BLaER1 treated with 17β-estradiol and CSF1 and Interleukin-3, amounts not matched to agents 10 nM and 100 nM (cell line): ENCODE measurements at regions not wholly inside any gene's neighbourhood (a gene's known extent, or its start where the extent isn't known, plus 50 kb on each side); places are given as distances from the start of the nearest gene placed in this dataset.
A peak's percentile ranks its signal among the peaks of the same experiment; 100 is the strongest.
"Not testable (repeated sequence)": the region's sequence is repeated elsewhere in the genome, so short reads cannot be mapped to it uniquely, and the experiment has no call there.

ENCODE experiments used
- H3K27ac ChIP-seq, 11 experiments: shearing (Covaris generic); formaldehyde crosslinking; 2 replicates each; pipeline ENCODE4 v1.8.1; 2022
- H3K27me3 ChIP-seq, 11 experiments: shearing (Covaris generic); formaldehyde crosslinking; 2 replicates each; pipeline ENCODE4 v1.8.1; 2022
- H3K36me3 ChIP-seq, 11 experiments: shearing (Covaris generic); formaldehyde crosslinking; 2 replicates each; pipeline ENCODE4 v1.8.1; 2022
- H3K4me1 ChIP-seq, 10 experiments: shearing (Covaris generic); formaldehyde crosslinking; 2 replicates each; pipeline ENCODE4 v1.8.1; 2022
- H3K4me2 ChIP-seq, 11 experiments: shearing (Covaris generic); formaldehyde crosslinking; 2 replicates each; pipeline ENCODE4 v1.8.1; 2022
- H3K4me3 ChIP-seq, 10 experiments: shearing (Covaris generic); formaldehyde crosslinking; 2 replicates each; pipeline ENCODE4 v1.8.1; 2022
- H3K9ac ChIP-seq, 11 experiments: shearing (Covaris generic); formaldehyde crosslinking; 2 replicates each; pipeline ENCODE4 v1.8.1; 2022
- H3K9me3 ChIP-seq, 11 experiments: shearing (Covaris generic); formaldehyde crosslinking; replicated peaks in 1 of 11; 2 replicates each; pipeline ENCODE4 v1.8.1; 2022
- H4K20me1 ChIP-seq, 11 experiments: shearing (Covaris generic); formaldehyde crosslinking; 2 replicates each; pipeline ENCODE4 v1.8.1; 2022
- Cebpa-rat ChIP-seq, 11 experiments: shearing (Covaris generic); IDR thresholded peaks; 2 replicates each; pipeline ENCODE4 v1.8.1; 2022

DNA sequence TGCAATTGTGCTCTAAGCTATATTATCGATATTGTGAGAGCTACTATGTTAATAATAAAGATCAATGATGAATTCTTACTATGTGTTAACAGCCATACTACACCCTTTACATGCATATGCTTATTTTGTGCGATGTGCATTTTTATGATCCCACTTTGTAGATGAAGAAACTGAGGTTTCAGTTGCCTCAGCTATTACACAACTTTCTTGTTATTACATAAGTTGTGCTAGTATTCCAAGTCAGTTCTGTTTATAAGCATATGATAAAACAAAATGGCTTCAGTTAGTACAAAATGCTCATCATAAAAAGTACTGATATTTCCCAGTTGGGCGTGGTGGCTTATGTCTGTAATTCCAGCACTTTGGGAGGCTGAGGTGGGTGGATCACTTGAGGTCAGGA lies 471.5 kb upstream of the DCN start:
- no peak overlapping the region for H3K27ac ChIP-seq
- TF ChIP-seq Cebpa-rat (IDR thresholded peaks at IDR 0.05): no peak
- no peaks in the 10 kb centered on the region for H3K36me3 ChIP-seq

DNA sequence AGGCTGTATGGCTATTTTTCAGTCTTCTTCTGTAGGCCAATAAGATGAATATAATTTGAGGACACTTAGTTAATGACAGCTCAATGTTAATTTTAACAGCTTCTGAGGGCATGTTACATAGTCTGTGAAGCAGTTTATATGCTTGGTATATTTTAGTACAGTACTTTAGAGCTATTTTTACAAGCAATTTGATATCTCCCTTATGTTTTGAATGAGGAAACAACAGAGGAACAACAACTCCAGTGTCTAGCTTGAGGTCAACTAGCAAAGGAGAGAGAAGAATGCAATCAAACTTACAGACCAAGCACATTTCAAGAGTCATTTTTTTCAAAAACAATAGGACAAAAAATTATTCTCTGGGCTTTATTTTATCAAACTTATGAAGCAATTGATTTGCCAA lies 469.1 kb upstream of the DCN start:
- Histone ChIP-seq H3K27ac (no peak overlapping the region), H3K9me3 (no peaks in the 10 kb centered on the region), H3K27me3 (no peaks in the 10 kb centered on the region), H4K20me1 (no peaks in the 10 kb centered on the region), H3K4me3 (no peak overlapping the region), H3K36me3 (no peaks in the 10 kb centered on the region), H3K4me2 (no peak overlapping the region), H3K4me1 (no peaks in the 10 kb centered on the region), H3K9ac (no peak overlapping the region)
- no peak for TF ChIP-seq Cebpa-rat (IDR thresholded peaks at IDR 0.05)

More for the DNA sequence above, 471.5 kb upstream of the DCN start:
- Histone ChIP-seq H3K9me3 (no peaks in the 10 kb centered on the region), H3K4me2 (no peak overlapping the region), H4K20me1 (no peaks in the 10 kb centered on the region), H3K4me3 (no peak overlapping the region), H3K9ac (no peak overlapping the region), H3K4me1 (no peaks in the 10 kb centered on the region), H3K27me3 (no peaks in the 10 kb centered on the region)

DNA sequence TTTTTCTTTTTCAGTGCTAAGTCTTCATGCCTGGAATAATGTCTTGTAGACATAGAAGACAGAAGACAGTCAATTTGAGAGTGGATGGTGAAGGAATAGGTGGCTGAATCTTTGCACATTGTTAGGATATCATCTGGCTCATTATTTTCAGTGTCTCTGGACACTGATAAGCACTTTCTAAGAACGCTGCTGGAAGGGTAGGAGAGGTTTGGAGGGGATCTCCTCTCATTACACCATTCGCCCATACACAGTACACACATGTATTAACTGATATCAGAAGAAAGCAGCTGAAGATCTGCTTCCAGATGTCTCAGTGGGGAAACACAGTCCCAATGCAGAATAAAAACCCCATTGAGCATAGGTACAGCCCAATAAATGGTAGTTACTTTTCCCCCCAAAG lies 461.1 kb upstream of the DCN start:
- Histone ChIP-seq H3K27me3 (no peaks in the 10 kb centered on the region), H4K20me1 (no peaks in the 10 kb centered on the region), H3K27ac (no peak overlapping the region), H3K9me3 (no peaks in the 10 kb centered on the region), H3K4me1 (peaks cover 0 to 7% (median 0%) of the 10 kb centered on the region in 10 experiments; a peak in 1 of 20 replicates), H3K36me3 (no peaks in the 10 kb centered on the region), H3K9ac (no peak overlapping the region), H3K4me2 (no peak overlapping the region), H3K4me3 (no peak overlapping the region)
- TF ChIP-seq Cebpa-rat (IDR thresholded peaks at IDR 0.05): no peak

DNA sequence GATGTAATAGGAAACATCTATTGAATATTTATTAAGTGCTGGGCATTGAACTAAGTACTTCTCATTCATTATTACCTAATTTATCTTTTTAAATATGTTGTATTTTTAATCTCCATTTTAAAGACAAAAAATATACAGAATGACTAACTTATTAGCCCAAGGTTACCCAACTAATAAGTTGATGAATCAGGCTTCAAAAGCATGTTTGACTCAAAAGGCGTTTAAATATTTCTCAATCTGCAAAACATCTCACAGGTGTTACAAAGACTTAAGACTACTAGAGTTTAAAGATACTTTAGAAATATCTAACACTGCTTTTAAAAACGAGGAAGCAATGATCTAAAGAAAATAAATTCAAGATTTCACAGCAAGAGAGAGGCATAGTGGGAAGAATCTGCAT lies 457.4 kb upstream of the DCN start:
- H4K20me1 ChIP-seq: no peaks in the 10 kb centered on the region
- no peak overlapping the region for H3K4me3 ChIP-seq
- H3K27ac ChIP-seq: no peak overlapping the region
- peaks cover 0 to 3% (median 1%) of the 10 kb centered on the region in 11 experiments; a peak in 7 of 22 replicates for H3K9me3 ChIP-seq
- H3K4me2 ChIP-seq: peak overlapping the region in 1 of 11 experiments; percentile 36; a peak in 1 of 22 replicates
- no peak overlapping the region for H3K9ac ChIP-seq
- peaks cover 0 to 7% (median 0%) of the 10 kb centered on the region in 10 experiments; a peak in 1 of 20 replicates for H3K4me1 ChIP-seq
- H3K27me3 ChIP-seq: no peaks in the 10 kb centered on the region
- TF ChIP-seq Cebpa-rat (IDR thresholded peaks at IDR 0.05): no peak
- H3K36me3 ChIP-seq: no peaks in the 10 kb centered on the region

DNA sequence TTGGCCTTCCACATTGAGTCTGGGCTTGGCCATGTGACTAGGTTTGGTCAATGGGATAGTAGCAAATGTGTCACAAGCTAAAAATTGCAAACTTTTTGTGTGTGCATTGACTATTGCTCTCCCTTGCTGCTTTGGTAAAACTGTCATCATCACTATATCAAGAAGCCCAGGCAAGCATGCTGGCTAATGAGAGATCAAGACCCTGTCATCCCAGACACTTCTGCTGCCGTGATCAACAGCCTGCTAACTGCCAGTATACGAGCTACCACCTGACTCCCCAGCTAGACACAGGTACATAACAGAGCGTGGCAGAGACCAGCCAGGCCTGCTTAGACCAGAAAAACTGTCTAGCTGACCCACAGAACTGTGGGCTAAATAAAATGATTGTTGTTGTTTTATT lies 456.7 kb upstream of the DCN start:
- Histone ChIP-seq H4K20me1 (no peaks in the 10 kb centered on the region), H3K36me3 (no peaks in the 10 kb centered on the region), H3K4me3 (no peak overlapping the region), H3K9ac (no peak overlapping the region), H3K4me2 (no peak overlapping the region), H3K27me3 (no peaks in the 10 kb centered on the region), H3K27ac (no peak overlapping the region), H3K4me1 (peaks cover 0 to 7% (median 0%) of the 10 kb centered on the region in 10 experiments; a peak in 1 of 20 replicates), H3K9me3 (peaks cover 2 to 10% (median 8%) of the 10 kb centered on the region in 11 experiments; a peak in 20 of 22 replicates)
- TF ChIP-seq Cebpa-rat (IDR thresholded peaks at IDR 0.05): no peak

DNA sequence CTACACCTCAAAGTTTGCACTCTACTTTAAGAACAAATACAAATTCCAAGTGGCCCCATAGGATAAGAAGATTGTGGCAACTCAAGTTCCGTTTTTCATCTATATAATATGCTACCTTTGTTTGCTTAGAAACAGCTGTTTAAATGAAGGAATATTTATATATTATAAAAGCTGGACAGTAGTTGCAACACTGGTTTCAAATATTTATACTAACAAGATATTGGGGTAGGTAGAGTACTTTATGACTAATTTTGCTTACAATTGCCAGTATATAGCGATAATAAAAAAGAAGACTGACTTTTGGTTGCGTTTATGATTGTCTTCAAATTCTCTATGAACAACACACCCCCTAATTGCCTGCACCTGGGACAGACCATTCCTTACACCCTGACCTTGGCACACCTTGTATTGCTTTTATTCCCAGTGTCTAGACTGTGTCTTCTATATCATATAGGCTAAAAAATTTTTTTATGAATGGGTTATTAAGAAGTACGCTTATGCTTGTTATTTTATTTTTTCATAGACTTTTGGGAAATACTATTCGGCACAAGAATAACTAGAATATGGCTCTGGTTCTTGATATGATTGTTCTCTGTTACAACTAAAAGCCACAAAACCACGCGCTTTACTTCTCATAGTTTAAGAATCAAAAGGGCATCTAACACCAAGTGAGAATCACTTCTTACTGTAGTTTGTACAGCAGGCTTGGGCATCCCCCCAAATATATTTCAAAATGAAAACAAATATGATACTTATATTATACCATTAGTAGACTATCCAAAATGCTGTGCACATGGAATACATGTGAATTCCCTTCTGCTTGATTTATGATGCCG lies 455.4 kb upstream of the DCN start:
- peaks cover 10 to 18% (median 17%) of the 10 kb centered on the region in 11 experiments for H3K9me3 ChIP-seq
- peaks cover 0 to 7% (median 0%) of the 10 kb centered on the region in 10 experiments; a peak in 1 of 20 replicates for H3K4me1 ChIP-seq
- H3K4me3 ChIP-seq: no peak overlapping the region
- no peak overlapping the region for H3K4me2 ChIP-seq
- H3K36me3 ChIP-seq: no peaks in the 10 kb centered on the region
- no peak for TF ChIP-seq Cebpa-rat (IDR thresholded peaks at IDR 0.05)
- H4K20me1 ChIP-seq: no peaks in the 10 kb centered on the region
- no peaks in the 10 kb centered on the region for H3K27me3 ChIP-seq
- H3K9ac ChIP-seq: no peak overlapping the region
- H3K27ac ChIP-seq: no peak overlapping the region

DNA sequence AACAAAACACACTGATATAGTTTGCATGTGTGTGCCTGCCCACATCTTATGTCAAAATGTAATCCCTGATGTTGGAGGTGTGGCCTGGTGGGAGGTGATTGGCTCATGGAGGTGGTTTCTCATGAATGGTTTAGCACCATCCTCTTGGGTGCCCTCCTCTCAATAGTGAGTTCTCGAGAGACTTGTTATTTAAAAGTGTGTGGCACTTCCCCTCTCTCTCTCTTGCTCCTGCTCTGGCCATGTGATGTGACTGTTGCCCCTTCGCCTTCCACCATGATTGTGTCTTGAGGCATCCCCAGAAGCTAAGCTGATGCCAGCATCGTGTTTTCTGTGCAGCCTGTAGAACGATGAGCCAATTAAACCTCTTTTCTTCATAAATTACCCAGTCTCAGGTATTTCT lies 454.1 kb upstream of the DCN start:
- no peaks in the 10 kb centered on the region for H3K36me3 ChIP-seq
- peaks cover 10 to 18% (median 17%) of the 10 kb centered on the region in 11 experiments for H3K9me3 ChIP-seq
- no peak overlapping the region for H3K27ac ChIP-seq
- TF ChIP-seq Cebpa-rat (IDR thresholded peaks at IDR 0.05): no peak
- H3K4me3 ChIP-seq: no peak overlapping the region
- no peaks in the 10 kb centered on the region for H4K20me1 ChIP-seq
- H3K9ac ChIP-seq: no peak overlapping the region
- H3K27me3 ChIP-seq: no peaks in the 10 kb centered on the region
- no peak overlapping the region for H3K4me2 ChIP-seq
- H3K4me1 ChIP-seq: peaks cover 0 to 10% (median 0%) of the 10 kb centered on the region in 10 experiments; a peak in 4 of 20 replicates

DNA sequence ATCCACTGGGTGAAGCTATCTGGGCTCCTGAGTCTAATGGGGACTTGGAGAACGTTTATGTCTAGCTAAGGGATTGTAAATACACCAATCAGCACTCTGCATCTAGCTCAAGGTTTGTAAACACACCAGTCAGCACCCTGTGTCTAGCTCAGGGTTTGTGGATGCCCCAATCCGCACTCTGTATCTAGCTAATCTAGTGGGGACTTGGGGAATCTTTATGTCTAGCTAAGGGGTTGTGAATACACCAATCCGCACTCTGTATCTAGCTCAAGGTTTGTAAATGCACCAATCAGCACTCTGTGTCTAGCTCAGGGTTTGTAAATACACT lies 451.7 kb upstream of the DCN start:
- not testable (repeated sequence) for H3K4me3 ChIP-seq, H4K20me1 ChIP-seq, H3K27ac ChIP-seq, H3K4me2 ChIP-seq, H3K36me3 ChIP-seq, H3K9ac ChIP-seq, H3K27me3 ChIP-seq
- peaks cover 10 to 18% (median 17%) of the 10 kb centered on the region in 11 experiments for H3K9me3 ChIP-seq
- peaks cover 0 to 23% (median 0%) of the 10 kb centered on the region in 10 experiments; a peak in 6 of 20 replicates for H3K4me1 ChIP-seq

DNA sequence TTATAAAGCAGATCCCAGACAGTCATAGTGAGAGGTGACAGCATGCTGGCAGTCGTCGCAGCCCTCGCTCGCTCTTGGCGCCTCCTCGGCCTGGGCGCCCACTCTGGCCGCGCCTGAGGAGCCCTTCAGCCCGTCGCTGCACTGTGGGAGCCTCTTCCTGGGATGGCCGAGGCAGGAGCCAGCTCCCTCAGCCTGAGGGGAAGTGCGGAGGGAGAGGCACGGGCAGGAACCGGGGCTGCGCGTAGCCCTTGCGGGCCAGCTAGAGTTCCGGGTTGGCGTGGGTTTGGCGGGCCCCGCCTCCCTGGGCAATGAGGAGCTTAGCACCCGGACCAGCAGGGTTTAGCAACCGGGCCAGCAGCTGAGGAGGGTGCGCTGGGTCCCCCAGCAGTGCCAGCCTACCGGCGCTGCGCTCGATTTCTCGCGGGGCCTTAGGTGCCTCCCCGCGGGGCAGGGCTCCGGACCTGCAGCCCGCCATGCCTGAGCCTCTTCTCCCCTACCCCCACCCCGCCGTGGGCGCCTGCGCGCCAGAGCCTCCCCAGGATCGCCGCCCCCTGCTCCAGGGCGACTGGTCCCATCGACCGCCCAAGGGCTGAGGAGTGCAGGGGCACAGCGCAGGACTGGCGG lies 451.2 kb upstream of the DCN start:
- no peak overlapping the region for H3K9ac ChIP-seq
- H4K20me1 ChIP-seq: no peaks in the 10 kb centered on the region
- H3K27me3 ChIP-seq: no peaks in the 10 kb centered on the region
- H3K4me1 ChIP-seq: peaks cover 0 to 23% (median 0%) of the 10 kb centered on the region in 10 experiments; a peak in 6 of 20 replicates
- no peak overlapping the region for H3K4me3 ChIP-seq
- H3K4me2 ChIP-seq: no peak overlapping the region
- no peaks in the 10 kb centered on the region for H3K36me3 ChIP-seq
- H3K27ac ChIP-seq: no peak overlapping the region
- peaks cover 10 to 18% (median 17%) of the 10 kb centered on the region in 11 experiments for H3K9me3 ChIP-seq
- no peak for TF ChIP-seq Cebpa-rat (IDR thresholded peaks at IDR 0.05)
